ENCODE measurements at regions not wholly inside any gene's neighbourhood (a gene's known extent, or its start where the extent isn't known, plus 50 kb on each side); places are given as distances from the start of the nearest gene placed in this dataset.
"Not testable (repeated sequence)": the region's sequence is repeated elsewhere in the genome, so short reads cannot be mapped to it uniquely, and the experiment has no call there.

- DNase-seq (ENCODE audit: low read depth): no peak
Observed at GRCh38 chr14:71789005-71789404, 143.2 kb upstream of the RGS6 start.

DNA sequence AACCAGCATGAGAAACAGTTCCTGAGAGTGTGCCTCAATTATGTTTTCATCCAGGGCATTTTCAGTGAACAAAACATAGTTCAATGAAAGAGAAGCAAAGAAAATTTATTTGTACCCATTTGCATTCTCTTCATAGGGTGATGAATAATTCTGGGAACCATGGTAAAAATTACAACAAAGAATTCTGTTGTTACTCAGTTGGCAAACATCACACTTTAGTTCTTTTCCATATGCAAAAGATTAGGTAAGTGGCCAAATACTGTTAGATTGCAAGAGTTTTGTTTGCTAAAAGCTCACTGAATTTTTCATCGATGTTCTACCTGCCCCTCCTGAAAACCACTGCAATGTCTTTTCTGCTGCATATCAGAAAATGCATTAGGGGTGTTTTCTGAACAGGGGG lies 132.4 kb upstream of the RGS6 start:
- no peak for DNase-seq (ENCODE audit: low read depth)

GRCh38 chr14:71800878-71801277 lies 131.4 kb upstream of the RGS6 start:
- no peak for DNase-seq (ENCODE audit: low read depth)

DNA sequence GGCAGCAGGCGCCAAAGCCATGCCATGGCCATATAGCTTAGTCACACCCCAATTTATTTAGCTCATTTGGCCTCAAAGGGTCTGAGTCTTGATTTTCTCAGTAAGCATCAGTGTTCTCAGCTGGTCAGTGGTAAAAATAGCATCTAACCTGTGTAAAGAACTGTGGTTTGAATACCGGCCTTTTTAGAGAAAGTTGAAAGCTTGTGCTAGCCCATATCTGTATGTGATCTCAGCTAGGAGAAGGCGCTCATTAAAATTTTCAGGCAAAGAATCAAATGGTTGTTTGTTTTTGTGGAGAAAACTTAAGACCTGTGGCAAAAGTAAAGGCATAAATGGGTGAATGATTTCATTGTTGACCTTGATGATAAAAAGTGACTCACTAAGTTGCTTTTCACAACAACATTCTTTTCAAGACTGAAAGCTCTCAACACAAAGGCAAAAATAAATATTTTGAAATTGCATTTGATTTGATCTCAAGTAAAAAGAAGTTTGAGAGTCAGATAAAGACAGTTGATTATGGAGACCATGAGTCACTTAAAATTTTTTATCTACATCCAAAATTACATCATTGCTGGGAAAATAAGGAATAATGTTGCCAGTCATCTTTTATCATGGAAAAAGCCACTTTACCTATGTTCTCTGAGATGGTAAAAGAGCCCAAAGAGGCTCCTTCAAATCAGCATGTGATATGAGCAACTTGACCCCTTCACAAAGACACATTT lies 128.5 kb upstream of the RGS6 start:
- no peak for DNase-seq (ENCODE audit: low read depth)

DNA sequence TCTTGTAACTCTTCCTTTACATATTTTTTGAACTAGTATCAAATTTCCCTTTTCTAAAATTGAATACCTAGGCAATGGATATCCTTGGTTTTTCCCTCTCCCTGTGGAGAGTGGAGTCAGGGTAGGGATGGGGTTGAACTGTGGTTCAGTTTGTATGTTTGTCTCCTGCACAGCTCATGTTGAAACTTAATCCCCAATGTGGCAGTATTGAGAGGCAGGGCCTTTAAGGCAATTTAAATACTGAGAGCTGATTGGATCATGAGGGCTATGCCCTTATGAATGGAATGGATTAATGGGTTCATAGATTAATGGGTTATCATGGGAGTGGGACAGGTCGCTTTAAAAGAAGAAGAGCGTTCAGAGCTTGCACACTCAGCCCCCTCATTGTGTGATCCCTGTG lies 127.2 kb upstream of the RGS6 start:
- DNase-seq (ENCODE audit: low read depth): no peak

DNA sequence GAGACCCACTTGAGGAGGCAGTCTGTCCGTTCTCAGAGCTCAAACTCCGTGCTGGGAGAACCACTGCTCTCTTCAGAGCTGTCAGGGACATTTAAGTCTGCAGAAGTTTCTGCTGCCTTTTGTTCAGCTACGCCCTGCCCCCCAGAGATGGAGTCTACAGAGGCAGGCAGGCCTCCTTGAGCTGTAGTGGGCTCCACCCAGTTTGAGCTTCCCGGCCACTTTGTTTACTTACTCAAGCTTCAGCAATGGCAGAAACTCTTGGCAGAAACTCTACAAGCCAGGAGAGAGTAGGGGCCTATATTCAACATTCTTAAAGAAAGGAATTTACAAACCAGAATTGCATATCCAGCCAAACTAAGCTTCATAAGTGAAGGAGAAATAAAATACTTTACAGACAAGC lies 125.2 kb upstream of the RGS6 start:
- DNase-seq (ENCODE audit: low read depth): not testable (repeated sequence)

DNA sequence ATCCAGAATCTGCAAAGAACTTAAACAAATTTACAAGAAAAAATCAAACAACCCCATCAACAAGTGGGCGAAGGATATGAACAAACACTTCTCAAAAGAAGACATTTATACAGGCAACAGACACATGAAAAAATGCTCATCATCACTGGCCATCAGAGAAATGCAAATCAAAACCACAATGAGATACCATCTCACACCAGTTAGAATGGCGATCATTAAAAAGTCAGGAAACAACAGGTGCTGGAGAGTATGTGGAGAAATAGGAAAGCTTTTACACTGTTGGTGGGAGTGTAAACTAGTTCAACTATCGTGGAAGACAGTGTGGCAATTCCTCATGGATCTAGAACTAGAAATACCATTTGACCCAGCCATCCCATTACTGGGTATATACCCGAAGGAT lies 121.4 kb upstream of the RGS6 start:
- DNase-seq (ENCODE audit: low read depth): not testable (repeated sequence)

GRCh38 chr14:71812693-71813092 lies 119.5 kb upstream of the RGS6 start:
- DNase-seq (ENCODE audit: low read depth): no peak

DNA sequence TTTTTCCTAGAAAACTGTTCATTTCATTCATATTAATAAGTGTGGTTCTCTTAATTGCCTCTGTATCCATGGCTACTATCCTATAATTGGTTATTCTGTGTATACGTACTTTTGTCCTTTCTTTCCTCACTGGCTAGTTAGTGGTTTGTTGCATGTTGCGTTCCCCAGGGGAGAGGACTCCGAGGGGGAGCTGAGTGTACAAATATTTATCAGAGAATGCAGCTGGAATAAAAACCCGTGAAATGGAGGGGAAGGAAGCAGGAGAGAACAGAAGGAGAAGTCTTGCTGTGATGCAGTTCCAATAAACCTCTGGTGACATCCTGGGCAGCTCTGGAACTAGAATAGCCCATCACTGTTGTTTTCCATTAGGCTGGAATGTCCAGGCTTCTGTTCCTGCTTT lies 117.1 kb upstream of the RGS6 start:
- DNase-seq (ENCODE audit: low read depth): no peak

DNA sequence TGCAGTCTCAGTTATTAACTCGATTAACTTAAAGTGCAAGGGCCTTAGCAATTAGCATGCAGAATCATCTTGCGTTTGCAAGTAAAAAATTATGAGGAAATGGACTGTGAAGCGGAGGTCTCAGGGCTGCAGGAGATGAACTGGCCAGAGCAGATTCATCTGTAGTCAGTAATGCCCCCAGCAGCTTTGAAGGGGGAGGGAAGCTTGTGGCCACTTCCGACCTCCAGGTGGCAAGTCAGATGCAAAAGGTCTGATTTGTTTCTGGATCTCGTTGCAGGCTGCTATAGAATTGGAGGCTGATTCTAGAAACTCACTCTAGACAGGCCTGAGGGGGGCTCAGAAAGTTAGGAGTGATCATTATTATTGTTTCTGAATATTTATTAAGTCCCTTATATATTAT lies 107.4 kb upstream of the RGS6 start:
- DNase-seq (ENCODE audit: low read depth): no peak

DNA sequence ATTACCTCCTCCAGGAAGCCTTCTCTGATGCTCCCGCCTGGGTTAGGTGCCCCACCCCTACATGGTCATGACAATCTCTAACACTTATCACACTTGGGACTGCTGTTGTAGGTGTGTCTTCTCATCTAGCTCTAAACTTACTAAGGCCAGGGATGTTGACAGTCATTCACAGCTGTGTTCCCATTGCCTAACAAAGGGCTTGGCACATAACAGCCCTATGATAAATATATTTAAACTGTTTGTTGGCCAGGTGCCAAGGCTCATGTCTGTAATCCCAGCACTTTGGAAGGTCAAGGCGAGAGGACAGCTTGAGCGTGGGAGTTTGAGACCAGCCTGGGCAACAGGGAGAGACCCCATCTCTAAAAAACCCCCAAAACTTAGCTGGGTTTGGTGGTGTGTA lies 98.8 kb upstream of the RGS6 start:
- DNase-seq (ENCODE audit: low read depth): no peak

DNA sequence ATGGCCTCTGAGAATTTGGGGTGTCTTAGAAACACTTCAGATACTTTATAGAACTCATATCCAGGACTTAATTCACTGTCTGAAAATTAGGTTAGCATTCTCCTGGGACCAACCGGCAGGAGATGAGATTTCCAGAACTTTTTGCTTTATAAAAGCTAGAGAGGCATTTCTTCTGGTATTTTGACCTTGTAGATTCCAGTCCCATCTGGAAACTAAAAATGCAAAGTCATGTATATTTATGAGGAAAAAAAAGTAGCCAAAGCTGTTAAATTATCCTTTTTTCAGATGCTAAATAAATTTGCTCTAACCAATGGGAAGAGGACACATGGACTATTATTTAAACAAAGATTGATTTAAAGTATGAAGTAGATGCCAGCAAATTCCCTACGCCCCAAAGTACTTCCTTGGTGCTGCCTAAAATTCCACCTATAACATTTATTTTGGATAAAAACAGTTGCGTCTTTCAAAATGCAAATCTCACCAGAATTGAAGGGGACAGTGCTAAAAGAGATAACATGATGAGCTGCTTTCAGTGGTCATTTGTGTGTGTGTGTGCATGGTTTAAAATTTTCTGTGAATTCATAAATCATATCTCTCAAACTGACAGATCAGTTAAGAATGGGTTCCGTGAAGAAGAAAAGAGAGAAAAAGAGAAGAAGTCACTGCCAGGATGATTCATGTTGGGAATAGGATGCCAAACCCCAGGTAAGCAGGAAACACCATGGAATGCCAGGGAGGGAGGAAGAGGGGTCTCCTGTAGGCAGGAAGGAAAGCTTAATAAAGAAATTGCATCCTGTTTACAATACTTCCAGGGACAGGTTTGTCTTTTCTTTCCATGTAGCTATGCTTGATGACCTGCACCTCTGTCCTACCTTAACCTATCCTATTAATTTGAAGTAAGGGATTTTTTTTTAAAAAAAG lies 97.7 kb upstream of the RGS6 start:
- DNase-seq (ENCODE audit: low read depth): no peak

- DNase-seq (ENCODE audit: low read depth): no peak
Observed at GRCh38 chr14:71852181-71852580, 80.0 kb upstream of the RGS6 start.

- DNase-seq (ENCODE audit: low read depth): peak; percentile 16
Observed at GRCh38 chr14:71855399-71856036, 76.7 kb upstream of the RGS6 start.

DNA sequence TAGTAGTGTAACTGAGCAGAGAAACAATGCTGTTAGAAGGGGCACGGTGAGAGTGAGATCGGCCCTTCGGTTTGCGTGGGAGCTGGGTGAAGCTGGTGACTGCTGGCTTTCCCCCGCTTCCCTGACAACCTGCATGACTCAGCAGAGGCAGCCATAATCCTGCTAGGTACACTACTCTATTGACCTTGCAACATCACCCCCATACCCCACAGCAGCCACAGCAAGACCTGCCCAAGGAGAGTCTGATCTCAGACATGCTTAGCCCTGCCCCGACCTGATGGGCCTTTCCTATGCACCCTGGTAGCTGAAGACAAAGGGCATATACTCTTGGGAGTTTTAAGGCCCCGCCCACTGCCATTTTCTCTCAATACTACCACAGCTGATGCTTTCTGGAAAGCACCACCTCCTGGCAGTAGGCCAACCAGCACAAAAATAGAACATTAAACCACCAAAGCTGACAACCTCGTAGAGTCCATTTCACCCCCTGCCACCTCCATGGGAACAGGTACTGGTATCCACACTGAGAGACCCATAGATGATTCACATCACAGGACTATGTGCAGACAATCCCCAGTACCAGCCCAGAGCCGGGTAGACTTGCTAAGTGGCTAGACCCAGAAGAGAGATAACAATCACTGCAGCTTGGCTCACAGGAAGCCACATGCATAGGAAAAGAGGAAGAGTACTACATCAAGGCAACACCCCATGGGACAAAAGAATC lies 75.9 kb upstream of the RGS6 start:
- DNase-seq (ENCODE audit: low read depth): no peak

DNA sequence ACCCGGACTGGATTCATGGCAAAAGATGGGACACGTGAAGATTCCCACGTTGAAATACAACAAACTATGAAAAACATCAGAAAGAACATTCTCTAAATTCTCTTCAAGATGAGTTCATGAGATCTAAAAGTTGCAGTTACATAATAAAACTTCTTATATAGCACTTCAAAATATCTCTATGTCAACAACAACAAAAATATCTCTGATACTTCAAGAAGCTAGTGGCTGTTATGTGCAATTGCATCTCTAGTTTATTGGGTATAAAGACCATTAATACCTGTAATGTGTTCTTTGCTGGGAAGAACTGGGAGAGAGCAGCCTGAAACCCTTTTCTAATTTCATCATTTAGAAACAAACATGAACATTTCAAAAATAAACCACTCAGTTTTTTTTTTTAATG lies 69.2 kb upstream of the RGS6 start:
- no peak for DNase-seq (ENCODE audit: low read depth)

- DNase-seq (ENCODE audit: low read depth): no peak
Observed at GRCh38 chr14:71863766-71864165, 68.5 kb upstream of the RGS6 start.
